ENCODE measurements at regions not wholly inside any gene's neighbourhood (a gene's known extent, or its start where the extent isn't known, plus 50 kb on each side); places are given as distances from the start of the nearest gene placed in this dataset.

- TF ChIP-seq POLR2A (IDR thresholded peaks at IDR 0.05) (no peak), EP300 (IDR thresholded peaks at IDR 0.05) (no peak), CTCF (IDR thresholded peaks at IDR 0.05) (no peak)
- WGBS, 2 donors = 26 to 38% methylated on average over 2 of the region's 2 CpGs
These were observed 348.3 kb upstream of the ZFP64 start for GRCh38 chr20:52539891-52540290.

GRCh38 chr20:52536841-52537400, 345.3 kb upstream of the ZFP64 start:
- Histone ChIP-seq H3K36me3 (no peaks in the 10 kb centered on the region), H3K4me3 (no peak overlapping the region), H3K27me3 (peaks cover 0 to 4% of the 10 kb centered on the region in 2 donors), H3K4me1 (no peaks in the 10 kb centered on the region), H3K27ac (no peak overlapping the region), H3K9me3 (peaks cover 0 to 4% (median 0%) of the 10 kb centered on the region in 4 donors)
- no peak for DNase-seq (ENCODE audit: low spot score in 2 of 2)
- no peak for TF ChIP-seq POLR2A (IDR thresholded peaks at IDR 0.05)
- TF ChIP-seq EP300 (IDR thresholded peaks at IDR 0.05) = no peak
- 88 to 92% methylated on average over 8 of the region's 8 CpGs for WGBS, 2 donors

More at GRCh38 chr20:52539891-52540290, 348.3 kb upstream of the ZFP64 start:
- Histone ChIP-seq H3K4me3 (no peak overlapping the region), H3K36me3 (no peaks in the 10 kb centered on the region), H3K4me1 (no peaks in the 10 kb centered on the region), H3K27me3 (no peaks in the 10 kb centered on the region), H3K27ac (no peak overlapping the region), H3K9me3 (peaks cover 0 to 6% (median 0%) of the 10 kb centered on the region in 4 donors)
- no peak for DNase-seq (ENCODE audit: low spot score in 2 of 2)

- no peak overlapping the region for H3K4me3 ChIP-seq
- H3K36me3 ChIP-seq = no peaks in the 10 kb centered on the region
- no peak overlapping the region for H3K27ac ChIP-seq
- 79 to 80% methylated on average over 1 of the region's 1 CpG for WGBS, 2 donors
- H3K27me3 ChIP-seq = peaks cover 0 to 4% of the 10 kb centered on the region in 2 donors
- peaks cover 0 to 4% (median 0%) of the 10 kb centered on the region in 4 donors for H3K9me3 ChIP-seq
- TF ChIP-seq EP300 (IDR thresholded peaks at IDR 0.05) (no peak), CTCF (IDR thresholded peaks at IDR 0.05) (no peak)
- DNase-seq (ENCODE audit: low spot score in 2 of 2) = no peak
- H3K4me1 ChIP-seq = no peaks in the 10 kb centered on the region
These were observed 344.5 kb upstream of the ZFP64 start for GRCh38 chr20:52536040-52536439.

- WGBS, 2 donors = 55 to 57% methylated on average over 4 of the region's 4 CpGs
- Histone ChIP-seq H3K4me3 (no peak overlapping the region), H3K27me3 (peaks cover 0 to 4% of the 10 kb centered on the region in 2 donors), H3K27ac (no peak overlapping the region), H3K9me3 (peaks cover 0 to 4% (median 0%) of the 10 kb centered on the region in 4 donors), H3K4me1 (no peaks in the 10 kb centered on the region), H3K36me3 (no peaks in the 10 kb centered on the region)
- no peak for DNase-seq (ENCODE audit: low spot score in 2 of 2)
- no peak for TF ChIP-seq CTCF (IDR thresholded peaks at IDR 0.05)
- TF ChIP-seq POLR2A (IDR thresholded peaks at IDR 0.05) = no peak
- TF ChIP-seq EP300 (IDR thresholded peaks at IDR 0.05) = no peak
These were observed 343.0 kb upstream of the ZFP64 start for GRCh38 chr20:52534616-52535015.

- 69 to 89% methylated on average over 1 of the region's 1 CpG for WGBS, 2 donors
- peaks cover 0 to 4% (median 0%) of the 10 kb centered on the region in 4 donors for H3K9me3 ChIP-seq
- no peaks in the 10 kb centered on the region for H3K4me1 ChIP-seq
- no peak overlapping the region for H3K27ac ChIP-seq
- DNase-seq (ENCODE audit: low spot score in 2 of 2) = no peak
- no peak overlapping the region for H3K4me3 ChIP-seq
- H3K27me3 ChIP-seq = peaks cover 0 to 4% of the 10 kb centered on the region in 2 donors
- TF ChIP-seq EP300 (IDR thresholded peaks at IDR 0.05) = no peak
- TF ChIP-seq POLR2A (IDR thresholded peaks at IDR 0.05) = no peak
- no peak for TF ChIP-seq CTCF (IDR thresholded peaks at IDR 0.05)
- no peaks in the 10 kb centered on the region for H3K36me3 ChIP-seq
These were observed 341.8 kb upstream of the ZFP64 start for GRCh38 chr20:52533401-52533800.

Data from tibial nerve (tissue), 4 donors.